ENCODE measurements at regions not wholly inside any gene's neighbourhood (a gene's known extent, or its start where the extent isn't known, plus 50 kb on each side); places are given as distances from the start of the nearest gene placed in this dataset.

GRCh38 chr3:492586-493316 lies 296.2 kb downstream of the CHL1 start:
- TF ChIP-seq CTCF (IDR thresholded peaks at IDR 0.05) = no peak
- TF ChIP-seq POLR2A (IDR thresholded peaks at IDR 0.05) = no peak
